LNCaP clone FGC (cell line): ENCODE measurements at regions not wholly inside any gene's neighbourhood (a gene's known extent, or its start where the extent isn't known, plus 50 kb on each side); places are given as distances from the start of the nearest gene placed in this dataset.

ENCODE experiments used
- DNase-seq: peaks from one replicate; pipeline ENCODE4 v3.0.0-alpha.2; 2011; ENCODE audit warnings: low read depth
- H3K4me3 ChIP-seq: 2 replicates; pipeline ENCODE4 v1.5.1; 2011; ENCODE audit warnings: mild to moderate bottlenecking, low read depth, low read length, control low read depth
- CTCF ChIP-seq: IDR thresholded peaks from 2 replicates; pipeline ENCODE4 v1.5.1; 2012; ENCODE audit warnings: mild to moderate bottlenecking; ENCODE audit not compliant: control insufficient read depth, insufficient read depth; ENCODE audit errors: extremely low read depth

GRCh38 chr16:62254847-62255246 is 218.6 kb upstream of the CDH8 start:
- H3K4me3 ChIP-seq, result no peak overlapping the region
- no peak for TF ChIP-seq CTCF
- DNase-seq, result no peak

- H3K4me3 ChIP-seq, result no peak overlapping the region
- no peak for DNase-seq
- TF ChIP-seq CTCF, result no peak
These were observed 218.1 kb upstream of the CDH8 start for GRCh38 chr16:62254372-62254771.

DNA sequence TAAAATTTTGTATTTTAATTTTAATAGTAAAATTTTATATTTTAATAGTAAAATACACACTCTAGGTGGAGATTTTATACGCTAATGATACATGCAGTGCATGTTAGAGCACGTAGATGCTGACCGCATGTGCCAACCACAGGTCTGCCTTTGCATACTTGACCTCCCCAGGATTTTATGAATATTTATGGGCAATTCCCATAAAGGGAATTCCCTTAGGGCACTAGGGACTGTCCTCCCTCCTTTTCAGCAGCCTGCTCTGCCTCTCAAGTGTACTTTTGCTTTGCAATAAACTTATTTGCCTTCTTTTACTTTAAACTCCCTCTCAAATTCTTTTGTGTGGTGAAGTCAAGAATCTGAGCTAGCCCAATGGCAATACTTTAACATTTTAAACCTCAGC is 217.7 kb upstream of the CDH8 start:
- TF ChIP-seq CTCF, result no peak
- DNase-seq, result no peak

DNA sequence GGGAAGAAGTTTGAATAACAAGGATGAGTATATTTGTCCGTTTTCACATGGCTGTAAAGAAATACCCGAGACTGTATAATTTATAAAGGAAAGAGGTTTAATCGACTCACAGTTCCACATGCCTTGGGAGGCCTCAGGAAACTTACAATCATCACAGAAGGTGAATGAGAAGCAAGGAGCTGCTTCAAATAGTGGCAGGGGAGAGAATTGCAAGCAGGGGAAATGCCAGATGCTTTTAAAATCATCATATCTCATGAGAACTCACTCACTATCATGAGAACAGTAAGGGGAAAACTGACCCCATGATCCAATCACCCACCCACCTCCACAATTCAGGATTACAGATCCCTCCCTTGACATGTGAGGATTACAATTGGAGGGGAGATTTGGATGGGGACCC is 212.8 kb upstream of the CDH8 start:
- no peak for TF ChIP-seq CTCF
- no peak for DNase-seq
- H3K4me3 ChIP-seq, result no peak overlapping the region

More for the DNA sequence above, 217.7 kb upstream of the CDH8 start:
- no peak overlapping the region for H3K4me3 ChIP-seq

DNA sequence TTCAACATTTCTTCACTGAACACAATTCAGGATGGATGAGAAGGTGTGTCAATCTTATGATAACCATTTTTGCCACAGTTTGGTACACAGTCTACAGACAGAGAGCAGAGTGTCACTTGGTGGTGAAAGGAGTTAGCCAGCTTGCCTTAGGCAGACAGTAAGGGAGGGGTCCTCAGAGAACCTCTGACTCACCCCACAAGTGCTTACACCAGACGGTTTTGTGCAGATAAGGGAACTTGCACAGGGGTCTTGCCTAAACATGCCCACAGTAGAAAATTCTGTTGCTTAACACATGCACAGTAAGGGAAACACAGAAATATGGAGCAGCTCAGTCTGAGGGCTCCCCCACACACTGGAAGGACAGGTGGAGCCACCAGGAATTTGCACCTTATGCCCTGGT is 204.5 kb upstream of the CDH8 start:
- no peak for TF ChIP-seq CTCF
- H3K4me3 ChIP-seq, result no peak overlapping the region
- DNase-seq, result no peak

DNA sequence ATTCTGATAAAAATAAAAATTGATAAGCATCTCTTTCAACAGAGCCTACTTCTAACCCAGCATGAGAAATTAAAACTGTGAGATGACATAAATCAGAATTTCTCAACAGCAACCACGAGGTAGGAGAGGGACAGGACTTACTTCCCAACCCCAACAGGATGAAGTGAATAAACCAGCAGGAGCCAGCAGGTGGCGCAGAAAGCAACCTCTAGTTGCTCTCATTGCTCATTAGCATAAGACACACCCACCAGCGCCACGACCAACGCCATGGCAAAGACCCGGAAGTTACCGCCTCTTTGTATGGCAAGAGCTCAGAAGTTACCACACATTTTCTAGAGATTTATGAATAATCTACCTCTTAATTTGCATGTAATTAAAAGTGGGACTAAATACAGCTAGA is 189.4 kb upstream of the CDH8 start:
- DNase-seq, result peak; percentile 75
- TF ChIP-seq CTCF, result peak; percentile 76
- no peak overlapping the region for H3K4me3 ChIP-seq

GRCh38 chr16:62224646-62225209 is 188.5 kb upstream of the CDH8 start:
- H3K4me3 ChIP-seq, result no peak overlapping the region
- DNase-seq, result no peak
- TF ChIP-seq CTCF, result no peak
